GM19238 (cell line): ENCODE measurements at regions not wholly inside any gene's neighbourhood (a gene's known extent, or its start where the extent isn't known, plus 50 kb on each side); places are given as distances from the start of the nearest gene placed in this dataset.
"Not testable (repeated sequence)": the region's sequence is repeated elsewhere in the genome, so short reads cannot be mapped to it uniquely, and the experiment has no call there.

Experiments
- DNase-seq: peaks from one replicate; pipeline ENCODE4 v3.0.0; 2011; ENCODE audit warnings: low spot score; ENCODE audit not compliant: insufficient read length

DNA sequence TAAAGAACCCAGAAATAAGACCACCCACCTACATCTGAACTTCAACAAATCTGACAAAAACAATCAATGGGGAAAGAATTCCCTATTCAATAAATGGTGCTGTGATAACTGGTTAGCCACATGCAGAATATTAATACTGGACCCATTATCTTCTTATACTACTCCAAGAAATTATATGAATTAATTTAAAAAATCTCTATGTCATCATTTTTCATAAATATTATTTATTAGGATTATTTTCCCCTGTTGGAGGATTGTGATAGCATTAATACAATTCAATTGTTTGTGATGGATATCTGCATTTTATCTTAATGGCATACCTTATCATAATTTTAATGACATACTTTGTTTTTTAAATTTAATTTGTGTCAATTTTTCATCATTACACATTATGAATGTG, 682.2 kb upstream of the CTNND2 start:
- no peak for DNase-seq

DNA sequence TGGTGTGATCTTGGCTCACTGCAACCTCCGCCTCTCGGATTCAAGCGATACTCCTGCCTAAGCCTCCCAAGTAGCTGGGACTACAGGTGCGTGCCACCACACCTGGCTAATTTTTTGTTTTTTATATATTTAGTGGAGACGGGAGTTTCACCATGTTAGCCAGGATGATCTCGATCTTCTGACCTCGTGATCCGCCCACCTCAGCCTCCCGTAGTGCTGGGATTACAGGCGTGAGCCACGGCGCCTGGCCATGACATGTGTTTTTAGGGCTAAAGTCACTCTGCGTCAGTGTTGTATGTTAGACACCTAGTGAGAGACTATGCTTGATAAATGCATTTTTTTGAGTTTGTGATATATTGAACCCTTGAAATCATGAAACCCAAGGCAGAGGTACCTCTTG, 674.6 kb upstream of the CTNND2 start:
- not testable (repeated sequence) for DNase-seq

DNA sequence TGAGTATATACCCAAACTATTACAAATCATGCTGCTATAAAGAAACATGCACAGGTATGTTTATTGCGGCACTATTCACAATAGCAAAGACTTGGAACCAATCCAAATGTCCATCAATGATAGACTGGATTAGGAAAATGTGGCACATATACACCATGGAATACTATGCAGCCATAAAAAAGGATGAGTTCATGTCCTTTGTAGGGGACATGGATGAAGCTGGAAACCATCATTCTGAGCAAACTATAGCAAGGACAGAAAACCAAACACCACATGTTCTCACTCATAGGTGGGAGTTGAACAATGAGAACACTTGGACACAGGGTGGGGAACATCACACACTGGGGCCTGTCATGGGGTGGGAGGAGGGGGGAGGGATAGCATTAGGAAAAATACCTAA, 672.7 kb upstream of the CTNND2 start:
- not testable (repeated sequence) for DNase-seq

DNA sequence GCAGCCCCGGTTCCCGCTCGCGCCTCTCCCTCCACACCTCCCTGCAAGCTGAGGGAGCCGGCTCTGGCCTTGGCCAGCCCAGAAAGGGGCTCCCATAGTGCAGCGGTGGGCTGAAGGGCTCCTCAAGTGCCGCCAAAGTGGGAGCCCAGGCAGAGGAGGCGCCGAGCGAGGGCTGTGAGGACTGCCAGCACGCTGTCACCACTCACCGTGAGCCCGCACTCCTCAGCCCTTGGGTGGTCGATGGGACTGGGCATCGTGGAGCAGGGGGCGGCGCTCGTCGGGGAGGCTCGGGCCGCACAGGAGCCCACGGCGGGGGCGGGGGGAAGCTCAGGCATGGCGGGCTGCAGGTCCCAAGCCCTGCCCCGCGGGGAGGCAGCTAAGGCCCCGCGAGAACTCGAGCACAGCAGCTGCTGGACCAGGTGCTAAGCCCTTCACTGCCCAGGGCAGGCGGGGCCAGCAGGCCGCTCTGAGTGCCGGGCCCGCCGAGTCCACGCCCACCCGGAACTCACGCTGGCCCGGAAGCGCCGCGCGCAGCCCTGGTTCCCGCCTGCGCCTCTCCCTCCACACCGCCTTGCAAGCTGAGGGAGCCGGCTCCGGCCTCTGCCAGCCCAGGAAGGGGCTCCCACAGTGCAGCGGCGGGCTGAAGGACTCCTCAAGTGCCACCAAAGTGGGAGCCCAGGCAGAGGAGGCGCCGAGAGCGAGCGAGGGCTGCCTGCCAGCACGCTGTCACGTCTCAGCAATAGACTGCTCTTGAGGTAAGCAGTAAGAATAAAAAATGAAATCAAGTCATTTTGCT, 670.2 kb upstream of the CTNND2 start:
- not testable (repeated sequence) for DNase-seq

DNA sequence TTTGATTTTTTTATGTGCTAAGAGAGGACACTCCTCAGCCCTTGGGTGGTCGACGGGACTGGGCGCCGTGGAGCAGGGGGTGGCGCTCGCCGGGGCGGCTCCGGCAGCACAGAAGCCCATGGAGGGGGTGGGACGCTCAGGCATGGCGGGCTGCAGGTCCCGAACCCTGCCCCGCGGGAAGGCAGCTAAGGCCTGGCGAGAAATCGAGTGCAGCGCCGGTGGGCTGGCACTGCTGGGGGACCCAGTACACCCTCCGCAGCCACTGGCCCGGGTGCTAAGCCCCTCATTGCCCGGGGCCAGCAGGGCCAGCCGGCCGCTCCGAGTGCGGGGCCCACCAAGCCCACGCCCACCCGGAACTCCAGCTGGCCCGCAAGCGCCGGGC, 669.7 kb upstream of the CTNND2 start:
- not testable (repeated sequence) for DNase-seq

DNA sequence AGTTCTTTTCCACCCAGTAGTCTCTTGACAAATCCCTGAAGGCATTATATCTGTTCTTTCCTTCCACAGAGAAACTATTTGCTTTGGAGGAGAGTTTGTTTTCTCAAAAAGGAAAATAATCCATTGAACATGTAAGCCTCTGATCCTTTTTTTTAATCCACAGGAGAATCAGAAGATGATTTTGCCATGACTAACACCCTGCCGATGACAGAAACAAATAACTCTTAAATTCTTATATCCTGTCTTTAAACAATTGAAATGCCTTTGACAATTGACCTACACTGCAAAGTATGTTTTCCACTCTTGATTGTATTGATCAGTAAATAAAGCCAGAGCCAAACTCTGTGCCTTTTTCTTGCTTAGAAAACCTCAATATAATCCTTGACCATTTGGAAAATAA, 666.4 kb upstream of the CTNND2 start:
- no peak for DNase-seq

DNA sequence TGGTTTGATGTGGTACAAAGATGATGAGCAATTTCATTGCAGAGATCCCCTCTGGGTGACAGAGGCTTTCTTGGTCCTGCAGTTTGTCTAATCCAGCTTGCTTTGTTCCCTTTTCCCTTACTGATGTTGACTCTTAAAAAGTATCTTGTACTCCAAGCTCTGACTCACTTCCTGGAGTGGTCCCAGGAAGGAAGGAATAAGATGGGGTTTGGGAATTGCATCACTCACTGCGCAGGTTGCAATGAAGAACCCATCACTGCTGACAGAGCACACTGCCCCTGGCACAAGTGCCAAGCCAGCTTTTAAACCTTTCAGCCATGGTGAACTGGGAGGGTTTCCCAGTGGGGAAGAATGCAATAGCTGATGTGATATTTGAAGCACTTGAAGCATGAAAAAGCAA, 662.2 kb upstream of the CTNND2 start:
- no peak for DNase-seq

DNA sequence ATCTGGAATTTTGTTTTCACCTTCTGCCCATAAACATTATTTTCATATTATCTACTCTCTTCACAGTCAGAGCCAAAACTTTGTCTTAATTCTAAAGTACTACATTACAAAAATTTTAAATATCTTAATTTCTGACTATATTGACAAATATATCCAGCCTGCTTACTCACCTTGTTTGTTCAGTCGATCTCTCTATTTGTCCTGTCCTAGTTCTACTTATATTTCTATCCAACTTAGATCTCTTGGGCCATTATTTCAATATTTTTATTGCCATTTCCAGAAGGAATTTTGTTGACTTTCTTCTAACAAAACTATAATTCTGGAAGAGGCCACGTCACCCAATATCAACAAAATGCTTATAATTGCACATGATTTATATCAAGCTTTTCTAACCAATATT, 652.8 kb upstream of the CTNND2 start:
- DNase-seq: no peak

DNA sequence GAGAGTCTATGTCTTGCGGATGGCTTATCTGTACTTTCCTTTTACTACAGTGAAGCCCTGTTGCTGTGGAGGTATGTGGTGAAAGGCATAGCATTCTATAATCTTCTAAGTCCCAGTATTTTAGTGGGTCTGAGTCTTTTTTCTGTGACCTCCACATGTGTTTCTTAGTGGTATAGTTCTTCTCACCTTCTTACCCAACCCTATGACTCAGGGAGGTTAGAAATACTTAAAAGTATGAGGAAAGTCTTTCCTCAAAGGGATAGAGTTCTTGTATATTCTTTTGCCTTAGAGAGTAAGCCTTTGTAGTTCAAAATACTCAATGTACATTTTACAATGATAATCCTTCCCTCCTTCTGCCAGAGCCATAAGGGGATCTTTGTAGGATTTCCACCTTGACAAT, 621.9 kb upstream of the CTNND2 start:
- no peak for DNase-seq

DNA sequence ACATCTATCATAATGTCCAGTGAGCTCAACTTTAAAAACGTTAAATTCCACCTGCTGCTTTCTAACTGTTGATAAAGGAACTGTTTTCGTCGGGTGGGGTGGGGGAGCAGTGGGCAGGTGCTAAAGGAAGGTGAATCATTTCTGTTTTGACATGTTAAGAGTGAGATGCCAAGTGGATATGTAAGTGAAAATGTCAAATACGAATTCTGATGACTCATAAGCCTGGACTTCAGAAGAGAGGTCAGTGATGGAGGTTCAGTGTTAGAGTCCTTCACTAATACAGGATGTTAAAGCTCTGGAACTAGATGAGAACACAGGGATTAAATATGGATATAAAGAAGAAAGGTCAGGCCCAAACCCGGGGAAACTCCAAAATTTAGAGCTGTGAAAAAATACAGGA, 617.9 kb upstream of the CTNND2 start:
- no peak for DNase-seq

DNA sequence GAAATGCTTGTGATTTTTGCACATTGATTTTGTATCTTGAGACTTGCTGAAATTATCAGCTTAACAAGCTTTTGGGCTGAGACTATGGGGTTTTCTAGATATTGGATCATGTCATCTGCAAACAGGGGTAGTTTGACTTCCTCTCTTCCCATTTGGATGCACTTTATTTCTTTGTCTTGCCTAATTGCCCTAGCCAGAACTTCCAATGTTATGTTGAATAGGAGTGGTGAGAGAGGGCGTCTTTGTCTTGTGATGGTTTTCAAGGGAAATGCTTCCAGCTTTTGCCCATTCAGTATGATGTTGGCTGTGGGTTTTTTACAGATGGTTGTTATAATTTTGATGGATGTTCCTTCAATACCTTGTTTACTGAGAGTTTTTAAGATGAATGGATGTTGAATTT, 600.7 kb upstream of the CTNND2 start:
- DNase-seq: not testable (repeated sequence)

DNA sequence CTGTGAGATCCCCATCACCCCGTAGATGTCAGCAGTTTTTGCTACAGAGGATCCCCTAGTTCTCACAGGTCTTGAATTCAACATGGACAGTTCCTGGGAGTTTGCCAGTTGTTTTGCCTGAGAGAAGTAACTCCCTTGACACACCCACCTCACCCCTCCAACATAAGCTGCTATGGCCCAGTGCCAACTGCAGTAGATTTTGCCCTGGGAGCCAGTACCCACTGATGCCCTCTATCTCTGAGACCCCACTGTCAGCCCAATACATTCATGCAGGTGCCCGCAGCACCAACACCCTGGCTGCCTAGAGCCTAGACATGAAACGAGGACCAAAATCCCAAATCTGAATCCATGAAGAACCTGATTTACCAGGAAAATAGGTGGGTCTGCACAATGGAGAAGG, 583.9 kb upstream of the CTNND2 start:
- no peak for DNase-seq

DNA sequence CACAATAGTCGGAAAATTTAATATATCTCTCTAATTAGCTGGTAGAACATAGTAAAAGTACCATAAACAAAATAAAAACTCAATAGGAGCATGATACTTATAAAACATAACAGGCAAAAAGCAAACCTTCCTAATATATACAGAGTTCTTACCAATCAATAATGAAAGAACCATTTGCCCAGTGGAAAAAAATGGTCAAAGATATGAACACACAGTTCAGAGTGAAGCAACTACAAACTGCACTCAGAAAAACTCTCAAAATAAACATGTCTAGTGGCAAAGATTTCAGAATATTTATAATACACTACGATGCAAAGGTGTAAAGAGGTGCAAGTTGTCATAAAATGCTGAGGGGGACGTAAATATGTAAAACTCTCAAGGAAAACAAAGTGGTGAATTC, 576.2 kb upstream of the CTNND2 start:
- no peak for DNase-seq

DNA sequence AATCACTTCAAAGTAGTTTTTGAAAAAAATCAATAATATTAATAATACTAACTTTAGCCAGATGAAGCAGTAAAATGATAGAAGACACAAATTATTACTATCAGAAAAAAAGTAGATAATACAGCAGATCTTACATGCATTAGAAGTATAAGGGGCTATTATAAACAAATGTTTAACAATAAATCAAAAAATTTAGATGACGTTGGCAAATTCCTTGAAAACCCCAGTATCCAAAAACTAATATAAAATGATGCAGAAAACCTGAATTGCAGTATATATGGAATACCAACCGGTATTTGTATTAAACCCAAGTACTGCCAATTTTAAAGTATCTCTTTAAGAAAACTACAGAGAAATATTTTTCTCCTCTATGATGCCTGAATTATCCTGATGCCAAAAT, 573.3 kb upstream of the CTNND2 start:
- DNase-seq: no peak

DNA sequence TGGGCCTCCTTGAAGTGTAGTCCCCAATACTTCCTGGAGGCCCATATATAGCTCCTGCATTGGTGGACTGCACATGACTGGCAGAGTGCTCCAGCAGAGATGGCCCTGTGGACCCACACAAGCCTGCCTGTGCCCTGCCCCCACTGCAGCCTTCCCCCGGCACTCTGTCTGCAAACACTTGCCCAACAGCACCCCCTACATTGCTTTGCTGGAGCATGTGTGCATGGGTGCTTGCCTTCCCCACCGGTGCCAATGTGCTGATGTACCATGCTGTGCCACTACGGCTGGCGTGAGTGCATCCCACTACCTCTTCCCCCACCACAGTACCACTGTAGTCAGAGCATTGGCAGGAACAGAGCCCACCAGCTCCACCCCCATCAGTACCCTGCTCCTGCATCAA, 563.6 kb upstream of the CTNND2 start:
- no peak for DNase-seq

DNA sequence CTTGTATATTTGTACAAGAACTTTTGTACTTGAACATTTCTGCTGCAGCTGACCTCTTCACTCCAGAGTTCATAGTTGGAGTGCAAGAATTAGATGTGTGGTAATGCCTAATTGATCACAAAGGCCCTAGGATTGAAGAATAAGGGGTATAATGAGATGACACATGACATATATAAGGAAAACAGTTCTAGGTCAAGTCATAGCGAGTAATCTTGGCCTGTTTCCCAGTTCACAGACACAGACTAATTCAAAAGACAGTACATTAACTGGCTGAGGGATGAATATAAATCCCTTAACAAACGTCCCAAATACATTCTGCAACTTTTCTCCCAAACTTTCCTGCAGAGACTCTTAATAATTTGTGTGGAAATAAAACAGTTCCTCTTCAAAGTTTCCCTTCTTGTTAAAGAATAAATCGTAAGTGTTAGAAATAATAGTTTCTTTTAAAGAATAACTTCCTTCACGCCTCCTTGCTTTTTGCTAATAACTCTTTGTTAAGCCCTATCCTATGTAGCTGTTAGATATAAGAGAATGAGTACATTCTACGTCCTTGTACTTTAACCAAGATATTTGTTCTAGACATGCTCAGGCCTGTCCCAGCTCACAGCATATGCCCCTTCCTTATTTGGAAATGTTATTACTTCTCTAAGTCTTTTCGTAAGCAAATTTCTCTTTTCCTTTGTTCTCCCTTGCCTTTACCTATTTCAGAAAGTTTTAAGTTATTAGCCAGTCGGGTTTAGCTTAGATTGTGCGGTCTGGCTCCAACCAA, 556.4 kb upstream of the CTNND2 start:
- DNase-seq: no peak

DNA sequence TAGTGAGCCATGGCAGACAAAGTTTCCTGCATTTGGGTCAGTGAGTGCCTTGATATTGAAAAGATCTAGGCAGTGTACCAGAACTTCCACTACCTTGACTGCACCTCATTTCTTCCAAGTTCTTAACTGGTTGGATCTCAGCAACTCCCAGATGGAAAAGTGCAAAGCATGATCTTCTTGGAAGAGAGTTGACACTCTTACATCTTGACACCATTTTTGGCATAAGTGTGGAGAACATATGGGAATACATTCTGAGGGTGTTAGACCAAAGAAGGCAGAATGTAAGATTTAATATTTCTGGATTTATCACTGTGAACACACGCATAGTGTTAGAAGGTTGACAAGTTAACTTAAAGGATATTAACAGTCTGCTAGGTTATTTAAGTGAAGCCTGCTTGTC, 555.1 kb upstream of the CTNND2 start:
- DNase-seq: no peak

DNA sequence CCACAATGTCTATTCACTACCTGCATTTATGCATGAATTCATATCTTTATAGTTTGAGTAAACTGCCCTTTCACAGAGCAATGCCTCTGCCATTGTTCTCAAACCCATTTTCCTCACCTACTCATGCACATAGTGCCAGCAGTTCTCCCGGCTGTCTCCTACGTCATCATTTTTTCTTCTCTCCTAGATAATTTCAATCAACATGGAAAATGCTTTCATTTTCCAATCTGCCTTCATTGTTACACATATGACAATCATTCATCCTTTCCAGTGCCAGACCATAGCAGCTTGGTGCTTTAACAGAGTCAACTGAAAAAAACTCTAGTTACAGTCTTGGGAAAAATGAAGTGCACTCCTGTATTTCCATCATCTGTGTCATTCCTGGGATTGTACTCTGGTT, 514.8 kb upstream of the CTNND2 start:
- DNase-seq: no peak

DNA sequence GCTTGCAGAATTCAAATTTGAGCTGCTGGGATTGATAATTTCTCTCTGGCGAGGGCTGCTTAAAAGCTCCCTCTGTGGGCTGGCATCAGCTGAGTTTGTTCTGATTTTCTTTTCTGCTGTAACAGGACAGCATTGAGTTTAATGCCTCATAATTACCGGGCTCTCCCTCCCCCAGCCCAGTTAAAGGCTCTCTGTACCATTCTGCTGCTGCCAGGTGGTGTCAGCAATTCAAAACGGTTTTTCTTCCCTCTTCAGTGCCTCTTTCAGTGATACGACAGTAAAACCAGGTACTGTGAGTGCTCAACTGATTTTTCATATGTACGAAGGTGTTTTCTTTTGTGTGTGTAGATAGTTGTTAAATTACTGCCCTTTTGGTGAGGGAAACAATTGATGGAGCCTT, 509.3 kb upstream of the CTNND2 start:
- no peak for DNase-seq

DNA sequence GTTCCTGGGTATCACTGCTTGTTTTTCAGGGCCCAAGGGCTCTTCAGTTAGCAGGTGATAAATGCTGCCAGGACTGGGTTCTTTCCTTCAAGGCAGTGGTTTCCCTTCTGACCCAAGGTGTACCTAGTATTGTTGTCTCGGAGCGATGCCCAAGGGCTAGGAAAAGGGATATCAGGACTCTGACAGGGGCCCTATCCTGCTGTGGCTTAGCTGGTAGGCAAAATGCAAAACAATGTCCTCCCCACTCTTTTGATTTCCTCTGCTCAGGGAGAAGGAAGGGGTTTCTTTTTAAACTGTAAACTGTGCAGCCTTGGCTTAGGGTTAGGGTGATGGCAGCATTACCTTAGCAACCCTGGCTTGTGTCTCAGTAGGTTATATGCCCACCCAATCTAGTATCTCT, 508.8 kb upstream of the CTNND2 start:
- DNase-seq: no peak

DNA sequence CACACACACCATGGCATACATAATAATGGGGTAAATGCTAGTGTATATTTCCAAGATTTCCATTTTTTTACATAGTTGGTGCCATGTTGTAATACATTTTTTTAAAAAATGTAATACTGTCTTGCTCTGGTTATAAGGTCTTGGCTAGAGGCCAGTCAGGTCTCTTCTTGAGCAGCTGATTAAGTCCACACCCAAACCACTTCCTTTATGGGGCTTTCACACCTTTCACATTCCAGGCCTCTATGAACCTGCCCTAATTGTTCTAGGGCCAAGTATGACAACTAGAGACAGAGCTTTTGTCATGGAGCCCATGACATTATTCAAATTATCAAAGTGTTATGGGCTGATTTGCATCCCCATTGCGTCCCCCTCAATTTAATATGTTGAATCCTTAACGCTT, 495.6 kb upstream of the CTNND2 start:
- DNase-seq: no peak

DNA sequence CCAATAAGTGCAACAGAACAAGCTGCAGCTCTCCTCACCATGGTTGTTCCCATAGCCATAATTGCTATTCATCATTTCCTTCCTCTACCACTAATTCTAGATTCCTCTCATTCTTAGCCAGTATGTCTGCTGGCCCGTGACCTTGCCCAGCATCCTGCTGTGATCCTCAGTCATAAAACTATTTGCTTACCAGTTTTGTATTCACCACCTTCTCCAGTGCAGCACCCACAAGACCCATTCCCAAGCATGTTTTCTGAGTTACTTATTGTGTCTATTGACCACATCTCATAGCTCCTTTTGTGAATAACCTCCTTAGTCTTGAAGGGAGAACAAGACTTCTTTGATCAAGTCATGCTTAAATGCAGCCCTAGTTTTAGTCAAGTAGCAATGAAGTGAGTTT, 488.0 kb upstream of the CTNND2 start:
- DNase-seq: no peak

DNA sequence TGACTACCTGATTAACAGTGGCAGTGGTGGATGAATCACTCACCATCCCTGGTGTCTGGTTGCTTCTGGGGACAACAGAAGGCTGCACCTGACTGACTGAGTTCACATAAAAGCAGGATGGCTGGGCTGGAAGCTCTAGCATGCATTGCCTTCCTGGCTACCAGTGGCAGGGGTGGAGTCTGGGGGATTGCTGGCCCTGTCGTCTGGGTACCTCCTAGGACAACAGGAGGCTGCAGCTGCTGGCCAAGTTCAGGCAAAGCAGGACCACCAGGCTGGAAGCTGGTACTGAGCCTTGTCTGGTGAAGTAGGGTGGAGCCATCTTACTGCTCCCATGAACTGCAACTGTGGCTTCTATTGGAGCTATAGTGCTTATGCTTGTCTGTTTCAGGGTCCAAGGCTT, 480.8 kb upstream of the CTNND2 start:
- DNase-seq: no peak
